ENCODE measurements at regions not wholly inside any gene's neighbourhood (a gene's known extent, or its start where the extent isn't known, plus 50 kb on each side); places are given as distances from the start of the nearest gene placed in this dataset.

- TF ChIP-seq CTCF (IDR thresholded peaks at IDR 0.05) = no peak
- TF ChIP-seq POLR2A (IDR thresholded peaks at IDR 0.05) = no peak
Observed at GRCh38 chr2:16187482-16187817, 247.1 kb downstream of the MYCN start.
